Sigmoid colon (tissue), 4 donors: ENCODE measurements at regions not wholly inside any gene's neighbourhood (a gene's known extent, or its start where the extent isn't known, plus 50 kb on each side); places are given as distances from the start of the nearest gene placed in this dataset.

Source experiments
- EP300 ChIP-seq, 4 donors: sonication (generic); formaldehyde crosslinking; IDR thresholded peaks; one replicate each; pipeline ENCODE4 v1.6.1; 2017; ENCODE audit warnings: antibody characterized with exemption in 4 of 4
- POLR2A ChIP-seq, 2 donors: fragments of 450-650 bp; IDR thresholded peaks; one replicate each; pipeline ENCODE4 v1.6.1; 2016; ENCODE audit warnings: antibody characterized with exemption in 2 of 2, mild to moderate bottlenecking in 2 of 2, moderate library complexity in 2 of 2
- POLR2AphosphoS5 ChIP-seq, 4 donors: sonication (generic); formaldehyde crosslinking; IDR thresholded peaks; one replicate each; pipeline ENCODE4 v1.6.1; 2017; ENCODE audit warnings: antibody characterized with exemption in 4 of 4
- TF ChIP-seq, protein P1 (sequence below), 4 experiments: fragments of 450-650 bp in 3 of 4; fragments of 200-600 bp in 1 of 4; IDR thresholded peaks; one replicate each; pipeline ENCODE4 v1.5.1; 2016 to 2019; ENCODE audit warnings: antibody characterized with exemption in 4 of 4, mild to moderate bottlenecking in 3 of 4, moderate library complexity in 2 of 4

- TF ChIP-seq, protein P1, sequence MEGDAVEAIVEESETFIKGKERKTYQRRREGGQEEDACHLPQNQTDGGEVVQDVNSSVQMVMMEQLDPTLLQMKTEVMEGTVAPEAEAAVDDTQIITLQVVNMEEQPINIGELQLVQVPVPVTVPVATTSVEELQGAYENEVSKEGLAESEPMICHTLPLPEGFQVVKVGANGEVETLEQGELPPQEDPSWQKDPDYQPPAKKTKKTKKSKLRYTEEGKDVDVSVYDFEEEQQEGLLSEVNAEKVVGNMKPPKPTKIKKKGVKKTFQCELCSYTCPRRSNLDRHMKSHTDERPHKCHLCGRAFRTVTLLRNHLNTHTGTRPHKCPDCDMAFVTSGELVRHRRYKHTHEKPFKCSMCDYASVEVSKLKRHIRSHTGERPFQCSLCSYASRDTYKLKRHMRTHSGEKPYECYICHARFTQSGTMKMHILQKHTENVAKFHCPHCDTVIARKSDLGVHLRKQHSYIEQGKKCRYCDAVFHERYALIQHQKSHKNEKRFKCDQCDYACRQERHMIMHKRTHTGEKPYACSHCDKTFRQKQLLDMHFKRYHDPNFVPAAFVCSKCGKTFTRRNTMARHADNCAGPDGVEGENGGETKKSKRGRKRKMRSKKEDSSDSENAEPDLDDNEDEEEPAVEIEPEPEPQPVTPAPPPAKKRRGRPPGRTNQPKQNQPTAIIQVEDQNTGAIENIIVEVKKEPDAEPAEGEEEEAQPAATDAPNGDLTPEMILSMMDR (IDR thresholded peaks at IDR 0.05): no peak
- TF ChIP-seq POLR2A (IDR thresholded peaks at IDR 0.05): no peak
- no peak for TF ChIP-seq EP300 (IDR thresholded peaks at IDR 0.05)
- TF ChIP-seq POLR2AphosphoS5 (IDR thresholded peaks at IDR 0.05): no peak
Measured at GRCh38 chr2:209316141-209316540, 107.7 kb upstream of the MAP2 start.
